GM23338 (cell line): ENCODE measurements at regions not wholly inside any gene's neighbourhood (a gene's known extent, or its start where the extent isn't known, plus 50 kb on each side); places are given as distances from the start of the nearest gene placed in this dataset.

ENCODE experiments used
- ATAC-seq: fragments of 200-7000 bp; cut with Tn5 transposase; 3 replicates; pipeline ENCODE4 v1.9.1; 2020
- DNase-seq: peaks from one replicate; pipeline ENCODE4 v3.0.0-alpha.2; 2015; ENCODE audit warnings: low spot score
- H2AFZ ChIP-seq: fragments of 200-600 bp; sonication (generic); 2 replicates; pipeline ENCODE4 v1.8.0; 2016; ENCODE audit warnings: antibody characterized with exemption, mild to moderate bottlenecking, moderate library complexity
- H3F3A ChIP-seq: fragments of 200-600 bp; sonication (generic); replicated peaks from 2 replicates; pipeline ENCODE4 v1.8.0; 2017; ENCODE audit warnings: antibody characterized with exemption, mixed run types, low read depth
- H3K27ac ChIP-seq: fragments of 200-600 bp; sonication (generic); 2 replicates; pipeline ENCODE4 v1.6.1; 2016; ENCODE audit warnings: low read depth
- H3K27me3 ChIP-seq: fragments of 200-600 bp; sonication (generic); 2 replicates; pipeline ENCODE4 v1.8.0; 2016; ENCODE audit warnings: mild to moderate bottlenecking, mixed run types, moderate library complexity; ENCODE audit not compliant: insufficient read depth
- H3K36me3 ChIP-seq: fragments of 200-600 bp; sonication (generic); 2 replicates; pipeline ENCODE4 v1.8.0; 2016; ENCODE audit warnings: mild to moderate bottlenecking; ENCODE audit not compliant: insufficient read depth
- H3K4me1 ChIP-seq: fragments of 200-600 bp; sonication (generic); 2 replicates; pipeline ENCODE4 v1.8.0; 2016; ENCODE audit warnings: mild to moderate bottlenecking, moderate library complexity; ENCODE audit not compliant: insufficient read depth
- H3K4me2 ChIP-seq: fragments of 200-600 bp; sonication (generic); 2 replicates; pipeline ENCODE4 v1.7.1; 2017; ENCODE audit warnings: mixed run types
- H3K4me3 ChIP-seq: fragments of 200-600 bp; sonication (generic); 2 replicates; pipeline ENCODE4 v1.6.1; 2016; ENCODE audit warnings: mixed run types
- H3K79me2 ChIP-seq: fragments of 200-600 bp; sonication (generic); replicated peaks from 2 replicates; pipeline ENCODE4 v1.8.0; 2017; ENCODE audit warnings: mild to moderate bottlenecking; ENCODE audit not compliant: insufficient read depth
- H3K9me2 ChIP-seq: fragments of 200-600 bp; sonication (generic); 2 replicates; pipeline ENCODE4 v1.8.0; 2017; ENCODE audit not compliant: insufficient read depth
- H4K20me1 ChIP-seq: fragments of 200-600 bp; sonication (generic); replicated peaks from 2 replicates; pipeline ENCODE4 v1.8.0; 2017; ENCODE audit warnings: mild to moderate bottlenecking; ENCODE audit not compliant: insufficient read depth
- H3K27ac Mint-ChIP-seq: 2 replicates; pipeline ENCODE4 v1.8.0; 2020; ENCODE audit warnings: inconsistent platforms, mild to moderate bottlenecking, moderate library complexity, mixed read lengths
- H3K27me3 Mint-ChIP-seq: 3 replicates; pipeline ENCODE4 v1.8.0; 2022; ENCODE audit warnings: low read depth, mild to moderate bottlenecking, moderate library complexity, mixed read lengths, inconsistent platforms; ENCODE audit not compliant: insufficient read depth, poor library complexity
- H3K36me3 Mint-ChIP-seq: 3 replicates; pipeline ENCODE4 v1.8.0; 2021; ENCODE audit warnings: low read depth, mild to moderate bottlenecking, inconsistent platforms, moderate library complexity, mixed read lengths
- H3K4me1 Mint-ChIP-seq: 3 replicates; pipeline ENCODE4 v1.8.0; 2020; ENCODE audit warnings: mild to moderate bottlenecking, inconsistent platforms, mixed read lengths
- H3K4me3 Mint-ChIP-seq: 3 replicates; pipeline ENCODE4 v1.8.0; 2021; ENCODE audit warnings: moderate library complexity, mild to moderate bottlenecking, inconsistent platforms, mixed read lengths
- H3K9me3 Mint-ChIP-seq: 3 replicates; pipeline ENCODE4 v1.8.0; 2020; ENCODE audit warnings: moderate library complexity, mild to moderate bottlenecking, inconsistent platforms, mixed read lengths
- EZH2 ChIP-seq: fragments of 200-600 bp; sonication (generic); IDR thresholded peaks from one replicate; pipeline ENCODE4 v1.8.0; 2017; ENCODE audit warnings: antibody characterized with exemption, mild to moderate bottlenecking, low read depth; ENCODE audit not compliant: unreplicated experiment
- NANOG ChIP-seq: IDR thresholded peaks from 2 replicates; pipeline ENCODE4 v1.6.1; 2016; ENCODE audit warnings: antibody characterized with exemption, borderline replicate concordance
- STAT1 ChIP-seq: IDR thresholded peaks from one replicate; pipeline ENCODE4 v1.6.1; 2016; ENCODE audit warnings: antibody characterized with exemption; ENCODE audit not compliant: unreplicated experiment
- TF ChIP-seq, protein P1 (sequence below): IDR thresholded peaks from 2 replicates; pipeline ENCODE4 v1.6.1; 2016; ENCODE audit warnings: antibody characterized with exemption
- TF ChIP-seq, protein P2 (sequence below): fragments of 250-450 bp; sonication (Bioruptor Pico); IDR thresholded peaks from 2 replicates; pipeline ENCODE4 v1.5.0; 2020; ENCODE audit warnings: mild to moderate bottlenecking, moderate library complexity
- TF ChIP-seq, protein P3 (sequence below), 2 experiments: fragments of 200-600 bp in 1 of 2; sonication (generic) in 1 of 2; conservative IDR thresholded peaks; 2 replicates each; pipeline versions ENCODE4 v1.5.1 to v1.6.1; 2016 to 2017; ENCODE audit warnings: antibody characterized with exemption in 2 of 2, low read depth in 2 of 2, mild to moderate bottlenecking in 2 of 2, moderate library complexity in 1 of 2

GRCh38 chr1:222104097-222104496 lies 362.2 kb upstream of the DUSP10 start:
- H3K27ac Mint-ChIP-seq = no peak overlapping the region

More at GRCh38 chr1:222104097-222104496, 362.2 kb upstream of the DUSP10 start:
- H3K36me3 ChIP-seq = no peaks in the 10 kb centered on the region
- DNase-seq = no peak
- no peak overlapping the region for H3K4me3 Mint-ChIP-seq
- no peaks in the 10 kb centered on the region for H3F3A ChIP-seq
- no peaks in the 10 kb centered on the region for H3K79me2 ChIP-seq
- H3K27me3 Mint-ChIP-seq = peaks cover 7% of the 10 kb centered on the region
- peaks cover 39% of the 10 kb centered on the region for H3K4me1 Mint-ChIP-seq
- H3K27me3 ChIP-seq = no peaks in the 10 kb centered on the region
- no peaks in the 10 kb centered on the region for H3K9me3 Mint-ChIP-seq
- no peak for ATAC-seq
- H4K20me1 ChIP-seq = no peaks in the 10 kb centered on the region
- no peak for TF ChIP-seq STAT1
- TF ChIP-seq, protein P1, sequence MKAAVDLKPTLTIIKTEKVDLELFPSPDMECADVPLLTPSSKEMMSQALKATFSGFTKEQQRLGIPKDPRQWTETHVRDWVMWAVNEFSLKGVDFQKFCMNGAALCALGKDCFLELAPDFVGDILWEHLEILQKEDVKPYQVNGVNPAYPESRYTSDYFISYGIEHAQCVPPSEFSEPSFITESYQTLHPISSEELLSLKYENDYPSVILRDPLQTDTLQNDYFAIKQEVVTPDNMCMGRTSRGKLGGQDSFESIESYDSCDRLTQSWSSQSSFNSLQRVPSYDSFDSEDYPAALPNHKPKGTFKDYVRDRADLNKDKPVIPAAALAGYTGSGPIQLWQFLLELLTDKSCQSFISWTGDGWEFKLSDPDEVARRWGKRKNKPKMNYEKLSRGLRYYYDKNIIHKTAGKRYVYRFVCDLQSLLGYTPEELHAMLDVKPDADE = no peak
- no peak for TF ChIP-seq EZH2
- TF ChIP-seq, protein P2, sequence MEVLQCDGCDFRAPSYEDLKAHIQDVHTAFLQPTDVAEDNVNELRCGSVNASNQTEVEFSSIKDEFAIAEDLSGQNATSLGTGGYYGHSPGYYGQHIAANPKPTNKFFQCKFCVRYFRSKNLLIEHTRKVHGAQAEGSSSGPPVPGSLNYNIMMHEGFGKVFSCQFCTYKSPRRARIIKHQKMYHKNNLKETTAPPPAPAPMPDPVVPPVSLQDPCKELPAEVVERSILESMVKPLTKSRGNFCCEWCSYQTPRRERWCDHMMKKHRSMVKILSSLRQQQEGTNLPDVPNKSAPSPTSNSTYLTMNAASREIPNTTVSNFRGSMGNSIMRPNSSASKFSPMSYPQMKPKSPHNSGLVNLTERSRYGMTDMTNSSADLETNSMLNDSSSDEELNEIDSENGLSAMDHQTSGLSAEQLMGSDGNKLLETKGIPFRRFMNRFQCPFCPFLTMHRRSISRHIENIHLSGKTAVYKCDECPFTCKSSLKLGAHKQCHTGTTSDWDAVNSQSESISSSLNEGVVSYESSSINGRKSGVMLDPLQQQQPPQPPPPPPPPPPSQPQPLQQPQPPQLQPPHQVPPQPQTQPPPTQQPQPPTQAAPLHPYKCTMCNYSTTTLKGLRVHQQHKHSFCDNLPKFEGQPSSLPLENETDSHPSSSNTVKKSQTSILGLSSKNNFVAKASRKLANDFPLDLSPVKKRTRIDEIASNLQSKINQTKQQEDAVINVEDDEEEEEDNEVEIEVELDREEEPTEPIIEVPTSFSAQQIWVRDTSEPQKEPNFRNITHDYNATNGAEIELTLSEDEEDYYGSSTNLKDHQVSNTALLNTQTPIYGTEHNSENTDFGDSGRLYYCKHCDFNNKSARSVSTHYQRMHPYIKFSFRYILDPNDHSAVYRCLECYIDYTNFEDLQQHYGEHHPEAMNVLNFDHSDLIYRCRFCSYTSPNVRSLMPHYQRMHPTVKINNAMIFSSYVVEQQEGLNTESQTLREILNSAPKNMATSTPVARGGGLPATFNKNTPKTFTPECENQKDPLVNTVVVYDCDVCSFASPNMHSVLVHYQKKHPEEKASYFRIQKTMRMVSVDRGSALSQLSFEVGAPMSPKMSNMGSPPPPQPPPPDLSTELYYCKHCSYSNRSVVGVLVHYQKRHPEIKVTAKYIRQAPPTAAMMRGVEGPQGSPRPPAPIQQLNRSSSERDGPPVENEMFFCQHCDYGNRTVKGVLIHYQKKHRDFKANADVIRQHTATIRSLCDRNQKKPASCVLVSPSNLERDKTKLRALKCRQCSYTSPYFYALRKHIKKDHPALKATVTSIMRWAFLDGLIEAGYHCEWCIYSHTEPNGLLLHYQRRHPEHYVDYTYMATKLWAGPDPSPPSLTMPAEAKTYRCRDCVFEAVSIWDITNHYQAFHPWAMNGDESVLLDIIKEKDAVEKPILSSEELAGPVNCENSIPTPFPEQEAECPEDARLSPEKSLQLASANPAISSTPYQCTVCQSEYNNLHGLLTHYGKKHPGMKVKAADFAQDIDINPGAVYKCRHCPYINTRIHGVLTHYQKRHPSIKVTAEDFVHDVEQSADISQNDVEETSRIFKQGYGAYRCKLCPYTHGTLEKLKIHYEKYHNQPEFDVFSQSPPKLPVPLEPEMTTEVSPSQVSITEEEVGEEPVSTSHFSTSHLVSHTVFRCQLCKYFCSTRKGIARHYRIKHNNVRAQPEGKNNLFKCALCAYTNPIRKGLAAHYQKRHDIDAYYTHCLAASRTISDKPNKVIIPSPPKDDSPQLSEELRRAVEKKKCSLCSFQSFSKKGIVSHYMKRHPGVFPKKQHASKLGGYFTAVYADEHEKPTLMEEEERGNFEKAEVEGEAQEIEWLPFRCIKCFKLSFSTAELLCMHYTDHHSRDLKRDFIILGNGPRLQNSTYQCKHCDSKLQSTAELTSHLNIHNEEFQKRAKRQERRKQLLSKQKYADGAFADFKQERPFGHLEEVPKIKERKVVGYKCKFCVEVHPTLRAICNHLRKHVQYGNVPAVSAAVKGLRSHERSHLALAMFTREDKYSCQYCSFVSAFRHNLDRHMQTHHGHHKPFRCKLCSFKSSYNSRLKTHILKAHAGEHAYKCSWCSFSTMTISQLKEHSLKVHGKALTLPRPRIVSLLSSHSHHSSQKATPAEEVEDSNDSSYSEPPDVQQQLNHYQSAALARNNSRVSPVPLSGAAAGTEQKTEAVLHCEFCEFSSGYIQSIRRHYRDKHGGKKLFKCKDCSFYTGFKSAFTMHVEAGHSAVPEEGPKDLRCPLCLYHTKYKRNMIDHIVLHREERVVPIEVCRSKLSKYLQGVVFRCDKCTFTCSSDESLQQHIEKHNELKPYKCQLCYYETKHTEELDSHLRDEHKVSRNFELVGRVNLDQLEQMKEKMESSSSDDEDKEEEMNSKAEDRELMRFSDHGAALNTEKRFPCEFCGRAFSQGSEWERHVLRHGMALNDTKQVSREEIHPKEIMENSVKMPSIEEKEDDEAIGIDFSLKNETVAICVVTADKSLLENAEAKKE (CRISPR knock-in tag) = no peak
- no peak for TF ChIP-seq NANOG
- TF ChIP-seq, protein P3, sequence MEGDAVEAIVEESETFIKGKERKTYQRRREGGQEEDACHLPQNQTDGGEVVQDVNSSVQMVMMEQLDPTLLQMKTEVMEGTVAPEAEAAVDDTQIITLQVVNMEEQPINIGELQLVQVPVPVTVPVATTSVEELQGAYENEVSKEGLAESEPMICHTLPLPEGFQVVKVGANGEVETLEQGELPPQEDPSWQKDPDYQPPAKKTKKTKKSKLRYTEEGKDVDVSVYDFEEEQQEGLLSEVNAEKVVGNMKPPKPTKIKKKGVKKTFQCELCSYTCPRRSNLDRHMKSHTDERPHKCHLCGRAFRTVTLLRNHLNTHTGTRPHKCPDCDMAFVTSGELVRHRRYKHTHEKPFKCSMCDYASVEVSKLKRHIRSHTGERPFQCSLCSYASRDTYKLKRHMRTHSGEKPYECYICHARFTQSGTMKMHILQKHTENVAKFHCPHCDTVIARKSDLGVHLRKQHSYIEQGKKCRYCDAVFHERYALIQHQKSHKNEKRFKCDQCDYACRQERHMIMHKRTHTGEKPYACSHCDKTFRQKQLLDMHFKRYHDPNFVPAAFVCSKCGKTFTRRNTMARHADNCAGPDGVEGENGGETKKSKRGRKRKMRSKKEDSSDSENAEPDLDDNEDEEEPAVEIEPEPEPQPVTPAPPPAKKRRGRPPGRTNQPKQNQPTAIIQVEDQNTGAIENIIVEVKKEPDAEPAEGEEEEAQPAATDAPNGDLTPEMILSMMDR (conservative IDR thresholded peaks at IDR 0.05; ENCODE audit: low read depth in 2 of 2) = no peak
- no peaks in the 10 kb centered on the region for H3K36me3 Mint-ChIP-seq
- no peak overlapping the region for H3K4me2 ChIP-seq
- H3K4me3 ChIP-seq = no peak overlapping the region
- H2AFZ ChIP-seq = no peak overlapping the region
- H3K9me2 ChIP-seq = peaks cover 19% of the 10 kb centered on the region; the same call in 1 of the 2 replicates
- no peak overlapping the region for H3K27ac ChIP-seq
- H3K4me1 ChIP-seq = peaks cover 38% of the 10 kb centered on the region
